ENCODE measurements at regions not wholly inside any gene's neighbourhood (a gene's known extent, or its start where the extent isn't known, plus 50 kb on each side); places are given as distances from the start of the nearest gene placed in this dataset.

DNA sequence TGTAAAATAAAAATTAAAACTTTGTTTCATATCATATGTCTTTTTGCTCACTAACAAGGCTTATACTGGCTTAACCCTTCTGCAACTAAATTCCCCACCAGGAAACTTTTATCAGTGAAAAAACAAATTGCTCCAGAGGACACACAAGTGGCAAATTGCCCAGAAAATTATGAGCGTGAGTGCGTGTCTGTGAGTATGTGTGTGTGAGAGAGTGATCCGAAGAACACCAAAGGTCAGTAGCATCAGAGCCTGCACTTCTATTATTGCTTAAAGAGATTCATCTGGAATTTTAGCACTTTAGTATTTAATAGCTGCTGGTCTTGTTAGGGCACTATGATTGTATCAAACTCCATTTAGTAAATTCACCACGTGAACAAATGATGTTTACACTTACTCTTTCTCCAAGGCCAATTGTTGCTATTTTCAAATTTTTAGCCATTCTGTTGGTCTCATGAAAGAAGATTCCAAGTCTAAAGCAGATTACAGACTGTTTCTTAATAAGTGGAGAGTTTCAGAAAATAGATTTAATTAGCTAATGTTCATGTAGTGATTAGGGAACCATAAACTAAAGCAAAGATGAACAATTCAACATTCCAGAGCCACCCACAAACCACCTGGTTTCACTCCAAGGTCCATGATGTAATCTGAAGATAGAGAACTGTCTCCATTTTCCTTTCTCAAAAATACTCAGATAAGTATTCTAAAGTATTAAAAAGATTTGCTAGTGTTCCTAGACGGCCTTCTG, 91.1 kb upstream of the IL12A start:
- TF ChIP-seq, protein P1, sequence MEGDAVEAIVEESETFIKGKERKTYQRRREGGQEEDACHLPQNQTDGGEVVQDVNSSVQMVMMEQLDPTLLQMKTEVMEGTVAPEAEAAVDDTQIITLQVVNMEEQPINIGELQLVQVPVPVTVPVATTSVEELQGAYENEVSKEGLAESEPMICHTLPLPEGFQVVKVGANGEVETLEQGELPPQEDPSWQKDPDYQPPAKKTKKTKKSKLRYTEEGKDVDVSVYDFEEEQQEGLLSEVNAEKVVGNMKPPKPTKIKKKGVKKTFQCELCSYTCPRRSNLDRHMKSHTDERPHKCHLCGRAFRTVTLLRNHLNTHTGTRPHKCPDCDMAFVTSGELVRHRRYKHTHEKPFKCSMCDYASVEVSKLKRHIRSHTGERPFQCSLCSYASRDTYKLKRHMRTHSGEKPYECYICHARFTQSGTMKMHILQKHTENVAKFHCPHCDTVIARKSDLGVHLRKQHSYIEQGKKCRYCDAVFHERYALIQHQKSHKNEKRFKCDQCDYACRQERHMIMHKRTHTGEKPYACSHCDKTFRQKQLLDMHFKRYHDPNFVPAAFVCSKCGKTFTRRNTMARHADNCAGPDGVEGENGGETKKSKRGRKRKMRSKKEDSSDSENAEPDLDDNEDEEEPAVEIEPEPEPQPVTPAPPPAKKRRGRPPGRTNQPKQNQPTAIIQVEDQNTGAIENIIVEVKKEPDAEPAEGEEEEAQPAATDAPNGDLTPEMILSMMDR (IDR thresholded peaks at IDR 0.05; ENCODE audit: poor library complexity, severe bottlenecking), result no peak
- no peak for TF ChIP-seq POLR2AphosphoS5 (IDR thresholded peaks at IDR 0.05)
- TF ChIP-seq RAD21 (conservative IDR thresholded peaks at IDR 0.05), result no peak
- TF ChIP-seq EP300 (conservative IDR thresholded peaks at IDR 0.05; ENCODE audit: poor library complexity, severe bottlenecking), result no peak
- TF ChIP-seq EZH2 (IDR thresholded peaks at IDR 0.05; ENCODE audit: borderline replicate concordance, insufficient read depth, low read length, poor library complexity, severe bottlenecking), result no peak
- TF ChIP-seq, protein P2, sequence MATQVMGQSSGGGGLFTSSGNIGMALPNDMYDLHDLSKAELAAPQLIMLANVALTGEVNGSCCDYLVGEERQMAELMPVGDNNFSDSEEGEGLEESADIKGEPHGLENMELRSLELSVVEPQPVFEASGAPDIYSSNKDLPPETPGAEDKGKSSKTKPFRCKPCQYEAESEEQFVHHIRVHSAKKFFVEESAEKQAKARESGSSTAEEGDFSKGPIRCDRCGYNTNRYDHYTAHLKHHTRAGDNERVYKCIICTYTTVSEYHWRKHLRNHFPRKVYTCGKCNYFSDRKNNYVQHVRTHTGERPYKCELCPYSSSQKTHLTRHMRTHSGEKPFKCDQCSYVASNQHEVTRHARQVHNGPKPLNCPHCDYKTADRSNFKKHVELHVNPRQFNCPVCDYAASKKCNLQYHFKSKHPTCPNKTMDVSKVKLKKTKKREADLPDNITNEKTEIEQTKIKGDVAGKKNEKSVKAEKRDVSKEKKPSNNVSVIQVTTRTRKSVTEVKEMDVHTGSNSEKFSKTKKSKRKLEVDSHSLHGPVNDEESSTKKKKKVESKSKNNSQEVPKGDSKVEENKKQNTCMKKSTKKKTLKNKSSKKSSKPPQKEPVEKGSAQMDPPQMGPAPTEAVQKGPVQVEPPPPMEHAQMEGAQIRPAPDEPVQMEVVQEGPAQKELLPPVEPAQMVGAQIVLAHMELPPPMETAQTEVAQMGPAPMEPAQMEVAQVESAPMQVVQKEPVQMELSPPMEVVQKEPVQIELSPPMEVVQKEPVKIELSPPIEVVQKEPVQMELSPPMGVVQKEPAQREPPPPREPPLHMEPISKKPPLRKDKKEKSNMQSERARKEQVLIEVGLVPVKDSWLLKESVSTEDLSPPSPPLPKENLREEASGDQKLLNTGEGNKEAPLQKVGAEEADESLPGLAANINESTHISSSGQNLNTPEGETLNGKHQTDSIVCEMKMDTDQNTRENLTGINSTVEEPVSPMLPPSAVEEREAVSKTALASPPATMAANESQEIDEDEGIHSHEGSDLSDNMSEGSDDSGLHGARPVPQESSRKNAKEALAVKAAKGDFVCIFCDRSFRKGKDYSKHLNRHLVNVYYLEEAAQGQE (IDR thresholded peaks at IDR 0.05; ENCODE audit: borderline replicate concordance), result no peak
- no peak for TF ChIP-seq MXI1 (conservative IDR thresholded peaks at IDR 0.05; ENCODE audit: poor library complexity, severe bottlenecking)
- no peak for TF ChIP-seq TAF1 (IDR thresholded peaks at IDR 0.05; ENCODE audit: low read depth)
- TF ChIP-seq SMC3 (conservative IDR thresholded peaks at IDR 0.05; ENCODE audit: poor library complexity), result no peak

All from neural cell (in vitro differentiated cells).